Keratinocyte (primary cell): ENCODE measurements at regions not wholly inside any gene's neighbourhood (a gene's known extent, or its start where the extent isn't known, plus 50 kb on each side); places are given as distances from the start of the nearest gene placed in this dataset.

Experiments
- DNase-seq: peaks from one replicate; pipeline ENCODE4 v3.0.0-alpha.2; 2011; ENCODE audit warnings: low read depth, missing footprints, low spot score
- FAIRE-seq: peaks from 2 replicates; lab custom pipeline; 2011; peaks lifted over from hg19 to GRCh38; lab: Jason Lieb, UNC
- H2AFZ ChIP-seq: 2 replicates; pipeline ENCODE4 v1.6.0; 2012; ENCODE audit warnings: low read length, control low read depth, inconsistent platforms; ENCODE audit not compliant: control insufficient read depth
- H3K27ac ChIP-seq: 2 replicates; pipeline ENCODE4 v1.5.1; 2011; ENCODE audit warnings: low read length; ENCODE audit not compliant: control insufficient read depth, insufficient read depth
- H3K27me3 ChIP-seq: 3 replicates; pipeline ENCODE4 v1.6.0; 2011; ENCODE audit warnings: low read length; ENCODE audit not compliant: control insufficient read depth, insufficient read depth; ENCODE audit errors: extremely low read depth
- H3K36me3 ChIP-seq, 2 experiments: 2 replicates in 1 of 2; 3 replicates in 1 of 2; pipeline ENCODE4 v1.5.1; 2011; ENCODE audit warnings: low read length in 2 of 2, mild to moderate bottlenecking in 1 of 2; ENCODE audit not compliant: control insufficient read depth in 2 of 2, insufficient read depth in 2 of 2; ENCODE audit errors: extremely low read depth in 1 of 2
- H3K4me1 ChIP-seq: 3 replicates; pipeline ENCODE4 v1.5.1; 2011; ENCODE audit warnings: low read length; ENCODE audit not compliant: control insufficient read depth, insufficient read depth; ENCODE audit errors: extremely low read depth
- H3K4me2 ChIP-seq: 3 replicates; pipeline ENCODE4 v1.6.0; 2011; ENCODE audit warnings: low read depth, low read length; ENCODE audit not compliant: control insufficient read depth, insufficient read depth; ENCODE audit errors: extremely low read depth
- H3K4me3 ChIP-seq, 3 experiments: fragments of 200-600 bp in 1 of 3; sonication (generic) in 1 of 3; 2 replicates in 2 of 3; 3 replicates in 1 of 3; pipeline ENCODE4 v1.5.1; 2011 to 2016; ENCODE audit warnings: low read length in 3 of 3, mild to moderate bottlenecking in 3 of 3, control low read depth in 2 of 3, inconsistent platforms in 1 of 3, low read depth in 1 of 3, mixed read lengths in 1 of 3, mixed run types in 1 of 3, moderate library complexity in 1 of 3; ENCODE audit not compliant: control insufficient read depth in 2 of 3, insufficient read depth in 2 of 3; ENCODE audit errors: extremely low read depth in 1 of 3
- H3K79me2 ChIP-seq: 2 replicates; pipeline ENCODE4 v1.6.0; 2012; ENCODE audit warnings: low read length; ENCODE audit not compliant: control insufficient read depth, insufficient read depth
- H3K9ac ChIP-seq: 3 replicates; pipeline ENCODE4 v1.6.0; 2011; ENCODE audit warnings: low read length; ENCODE audit not compliant: control insufficient read depth, insufficient read depth; ENCODE audit errors: extremely low read depth
- H3K9me1 ChIP-seq: 3 replicates; pipeline ENCODE4 v1.6.0; 2011; ENCODE audit warnings: low read length; ENCODE audit not compliant: control insufficient read depth, insufficient read depth; ENCODE audit errors: extremely low read depth
- H3K9me3 ChIP-seq: 2 replicates; pipeline ENCODE4 v1.5.1; 2012; ENCODE audit warnings: low read depth, low read length; ENCODE audit not compliant: control insufficient read depth
- H4K20me1 ChIP-seq: 3 replicates; pipeline ENCODE4 v1.6.0; 2011; ENCODE audit warnings: low read length; ENCODE audit not compliant: control insufficient read depth, insufficient read depth; ENCODE audit errors: extremely low read depth
- EZH2 ChIP-seq: IDR thresholded peaks from one replicate; pipeline ENCODE4 v1.6.1; 2012; ENCODE audit warnings: inconsistent platforms, mild to moderate bottlenecking, low read length, moderate library complexity
- dilution Hi-C: fragments of 300-500 bp; cut with MboI; formaldehyde crosslinking; loops from one replicate; pipeline ENCODE4 v1.7.0; 2020; ENCODE audit warnings: low sequenced_read_pairs; ENCODE audit not compliant: extremely low pct_ligation_motif_present
- TF ChIP-seq, protein P1 (sequence below), 3 experiments: IDR thresholded peaks in 1 of 3; conservative IDR thresholded peaks in 1 of 3; optimal IDR thresholded peaks in 1 of 3; 2 replicates in 2 of 3; 3 replicates in 1 of 3; pipeline versions ENCODE3 to v1.5.1; 2011; ENCODE audit warnings: low read length in 3 of 3, mild to moderate bottlenecking in 3 of 3, moderate library complexity in 2 of 3, control low read depth in 1 of 3, inconsistent platforms in 1 of 3; ENCODE audit not compliant: insufficient read depth in 2 of 3; ENCODE audit errors: extremely low read depth in 1 of 3

DNA sequence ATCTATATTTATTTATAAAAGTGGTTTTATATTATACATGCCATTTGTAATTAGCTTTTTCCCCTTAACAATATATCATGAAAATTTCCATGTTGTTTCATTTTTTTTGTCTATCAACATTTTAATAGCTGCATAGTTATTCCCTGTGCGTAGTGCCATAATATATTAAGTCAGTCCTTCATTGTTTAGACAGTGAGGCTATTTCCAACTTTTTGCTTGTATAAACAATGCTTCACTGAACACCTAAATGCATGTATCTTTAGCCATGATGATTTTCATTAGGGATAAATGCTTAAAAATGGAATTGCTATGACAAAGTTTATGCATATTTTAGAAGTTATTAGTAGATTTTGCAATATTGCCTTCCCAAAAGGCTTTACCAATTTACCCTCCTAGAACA is 80.7 kb upstream of the STC2 start:
- H3K4me3 ChIP-seq = peak overlapping the region in 2 of 3 experiments; percentile 5 to 21
- no peaks in the 10 kb centered on the region for H3K36me3 ChIP-seq
- dilution Hi-C loops = no loop called here
- no peaks in the 10 kb centered on the region for H3K9me3 ChIP-seq
- no peak overlapping the region for H3K9ac ChIP-seq
- H3K27ac ChIP-seq = no peak overlapping the region
- no peaks in the 10 kb centered on the region for H3K9me1 ChIP-seq
- no peaks in the 10 kb centered on the region for H3K79me2 ChIP-seq
- FAIRE-seq = no peak
- H4K20me1 ChIP-seq = no peaks in the 10 kb centered on the region
- no peaks in the 10 kb centered on the region for H3K4me1 ChIP-seq
- peak overlapping the region; percentile 11 for H2AFZ ChIP-seq
- no peaks in the 10 kb centered on the region for H3K27me3 ChIP-seq
- H3K4me2 ChIP-seq = peak overlapping the region; percentile 31
- TF ChIP-seq, protein P1, sequence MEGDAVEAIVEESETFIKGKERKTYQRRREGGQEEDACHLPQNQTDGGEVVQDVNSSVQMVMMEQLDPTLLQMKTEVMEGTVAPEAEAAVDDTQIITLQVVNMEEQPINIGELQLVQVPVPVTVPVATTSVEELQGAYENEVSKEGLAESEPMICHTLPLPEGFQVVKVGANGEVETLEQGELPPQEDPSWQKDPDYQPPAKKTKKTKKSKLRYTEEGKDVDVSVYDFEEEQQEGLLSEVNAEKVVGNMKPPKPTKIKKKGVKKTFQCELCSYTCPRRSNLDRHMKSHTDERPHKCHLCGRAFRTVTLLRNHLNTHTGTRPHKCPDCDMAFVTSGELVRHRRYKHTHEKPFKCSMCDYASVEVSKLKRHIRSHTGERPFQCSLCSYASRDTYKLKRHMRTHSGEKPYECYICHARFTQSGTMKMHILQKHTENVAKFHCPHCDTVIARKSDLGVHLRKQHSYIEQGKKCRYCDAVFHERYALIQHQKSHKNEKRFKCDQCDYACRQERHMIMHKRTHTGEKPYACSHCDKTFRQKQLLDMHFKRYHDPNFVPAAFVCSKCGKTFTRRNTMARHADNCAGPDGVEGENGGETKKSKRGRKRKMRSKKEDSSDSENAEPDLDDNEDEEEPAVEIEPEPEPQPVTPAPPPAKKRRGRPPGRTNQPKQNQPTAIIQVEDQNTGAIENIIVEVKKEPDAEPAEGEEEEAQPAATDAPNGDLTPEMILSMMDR (optimal IDR thresholded peaks at IDR 0.05 in 1 of 3, IDR thresholded peaks at IDR 0.05 in 1 of 3, conservative IDR thresholded peaks at IDR 0.05 in 1 of 3; ENCODE audit: extremely low read depth in 1 of 3, insufficient read depth in 2 of 3, low read length in 3 of 3) = no peak
- TF ChIP-seq EZH2 = no peak
- DNase-seq = no peak

DNA sequence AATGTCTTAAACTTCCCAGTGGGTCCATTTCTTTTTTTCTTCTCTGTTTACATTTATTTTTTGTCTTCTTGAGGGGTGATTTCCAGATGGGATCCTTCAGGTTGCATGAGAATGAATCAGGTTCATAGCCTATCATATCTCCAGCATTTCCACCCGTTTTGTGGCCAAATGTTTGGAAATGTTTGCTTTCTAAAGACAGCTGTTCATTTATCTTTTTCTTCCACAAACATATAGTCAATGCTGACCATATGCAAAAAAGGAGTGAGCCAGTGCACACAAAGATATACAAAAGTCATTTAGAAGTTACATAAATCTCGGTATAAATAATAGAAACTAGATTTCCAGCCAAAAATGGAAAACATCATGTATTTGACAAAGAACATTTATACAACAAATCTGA is 71.6 kb upstream of the STC2 start:
- TF ChIP-seq, protein P1 (optimal IDR thresholded peaks at IDR 0.05 in 1 of 3, IDR thresholded peaks at IDR 0.05 in 1 of 3, conservative IDR thresholded peaks at IDR 0.05 in 1 of 3; ENCODE audit: extremely low read depth in 1 of 3, insufficient read depth in 2 of 3, low read length in 3 of 3) = no peak
- no peak for TF ChIP-seq EZH2
- FAIRE-seq = no peak

More for the DNA sequence above, 71.6 kb upstream of the STC2 start:
- Histone ChIP-seq H3K9me1 (no peaks in the 10 kb centered on the region), H2AFZ (no peak overlapping the region), H3K79me2 (no peaks in the 10 kb centered on the region), H3K4me3 (no peak overlapping the region), H3K4me2 (no peak overlapping the region), H3K4me1 (no peaks in the 10 kb centered on the region), H4K20me1 (no peaks in the 10 kb centered on the region), H3K9me3 (no peaks in the 10 kb centered on the region), H3K36me3 (no peaks in the 10 kb centered on the region), H3K27me3 (no peaks in the 10 kb centered on the region), H3K27ac (no peak overlapping the region), H3K9ac (no peak overlapping the region)
- dilution Hi-C loops = no loop called here
- DNase-seq = no peak
